HepG2 (cell line): ENCODE measurements at regions not wholly inside any gene's neighbourhood (a gene's known extent, or its start where the extent isn't known, plus 50 kb on each side); places are given as distances from the start of the nearest gene placed in this dataset.

Experiments used
- ATAC-seq: fragments of 200-7000 bp; cut with Tn5 transposase; 3 replicates; pipeline ENCODE4 v1.9.1; 2020; ENCODE audit warnings: mild to moderate bottlenecking, moderate library complexity
- BruUV-seq: library from RNA; stranded (reverse); fragments of 400-500 nt; replicated peaks from 2 replicates; lab custom pipeline; 2021; lab: Mats Ljungman, UMichigan
- CTCF ChIA-PET: fragments of 300-600 bp; formaldehyde crosslinking; extraction: SDS; loops from one replicate; lab custom pipeline; 2021; ENCODE audit warnings: low total read pairs, inconsistent platforms, low intra/inter-chr PET ratio; lab: Yijun Ruan, JAX
- POLR2A ChIA-PET: fragments of 350-600 bp; sonication (Branson Sonifier 250); formaldehyde crosslinking; loops from one replicate; lab custom pipeline; 2020; ENCODE audit warnings: antibody characterized with exemption, inconsistent platforms; lab: Yijun Ruan, JAX
- DNase-seq: peaks from one replicate; pipeline ENCODE4 v3.0.0-alpha.2; 2015; ENCODE audit warnings: low spot score
- FAIRE-seq: peaks from 3 replicates; lab custom pipeline; 2011; peaks lifted over from hg19 to GRCh38; lab: Jason Lieb, UNC
- H2AFZ ChIP-seq: one replicate; pipeline ENCODE4 v1.6.1; 2011; ENCODE audit warnings: low read length, inconsistent platforms
- H3K27ac ChIP-seq: fragments of 300-600 bp; 3 replicates; pipeline ENCODE4 v1.8.0; 2011; ENCODE audit warnings: mixed run types, mild to moderate bottlenecking, mixed read lengths, low read length, inconsistent platforms; ENCODE audit not compliant: insufficient read depth; ENCODE audit errors: extremely low read length
- H3K27me3 ChIP-seq, 2 experiments: fragments of 200-600 bp in 1 of 2; 2 replicates in 1 of 2; 3 replicates in 1 of 2; pipeline versions ENCODE4 v1.6.0 to v1.8.0; 2011; ENCODE audit warnings: low read length in 2 of 2, mild to moderate bottlenecking in 2 of 2, moderate library complexity in 2 of 2, inconsistent platforms in 1 of 2; ENCODE audit not compliant: insufficient read depth in 2 of 2, control insufficient read depth in 1 of 2
- H3K36me3 ChIP-seq, 2 experiments: fragments of 200-600 bp in 1 of 2; replicated peaks in 1 of 2; 2 replicates in 1 of 2; 3 replicates in 1 of 2; pipeline versions ENCODE4 v1.5.1 to v1.8.0; 2011; ENCODE audit warnings: low read length in 2 of 2, inconsistent platforms in 1 of 2; ENCODE audit not compliant: insufficient read depth in 2 of 2, control insufficient read depth in 1 of 2
- H3K4me1 ChIP-seq: 2 replicates; pipeline ENCODE4 v1.5.1; 2012; ENCODE audit warnings: low read length, inconsistent platforms; ENCODE audit not compliant: insufficient read depth
- H3K4me2 ChIP-seq: 2 replicates; pipeline ENCODE4 v1.6.0; 2011; ENCODE audit warnings: low read depth, low read length, inconsistent platforms
- H3K4me3 ChIP-seq, 3 experiments: fragments of 200-600 bp in 1 of 3; sonication (generic), shearing (Covaris generic) in 1 of 3; replicated peaks in 1 of 3; 2 replicates each; pipeline ENCODE4 v1.5.1; 2011 to 2016; ENCODE audit warnings: low read length in 3 of 3, inconsistent platforms in 2 of 3, low read depth in 2 of 3, mild to moderate bottlenecking in 2 of 3, control low read depth in 1 of 3, mixed read lengths in 1 of 3; ENCODE audit not compliant: insufficient read depth in 1 of 3
- H3K79me2 ChIP-seq: one replicate; pipeline ENCODE4 v1.6.1; 2011; ENCODE audit warnings: low read length, inconsistent platforms; ENCODE audit not compliant: insufficient read depth
- H3K9ac ChIP-seq: 2 replicates; pipeline ENCODE4 v1.6.0; 2011; ENCODE audit warnings: mild to moderate bottlenecking, low read depth, low read length, inconsistent platforms; ENCODE audit not compliant: insufficient read depth
- H3K9me3 ChIP-seq: 2 replicates; pipeline ENCODE4 v1.5.1; 2012; ENCODE audit warnings: mild to moderate bottlenecking, low read length
- H4K20me1 ChIP-seq: 2 replicates; pipeline ENCODE4 v1.6.0; 2011; ENCODE audit warnings: inconsistent platforms, mild to moderate bottlenecking, low read length, moderate library complexity; ENCODE audit not compliant: insufficient read depth
- BRCA1 ChIP-seq: sonication (generic); formaldehyde crosslinking; IDR thresholded peaks from 2 replicates; pipeline ENCODE4 v1.4.0; 2020; ENCODE audit warnings: missing genetic modification reagents
- CHCHD3 ChIP-seq: sonication (generic); formaldehyde crosslinking; IDR thresholded peaks from 2 replicates; pipeline ENCODE4 v1.8.0; 2022; ENCODE audit warnings: mild to moderate bottlenecking, missing genetic modification reagents, moderate library complexity
- HES4 ChIP-seq: sonication (generic); formaldehyde crosslinking; IDR thresholded peaks from 2 replicates; pipeline ENCODE4 v1.9.0; 2021; ENCODE audit warnings: mild to moderate bottlenecking, missing genetic modification reagents, borderline replicate concordance
- HNRNPUL1 ChIP-seq: fragments of 200-400 bp; formaldehyde crosslinking; IDR thresholded peaks from 2 replicates; pipeline ENCODE4 v1.6.1; 2017; ENCODE audit warnings: low read depth, mild to moderate bottlenecking, low read length, moderate library complexity
- KLF9 ChIP-seq: IDR thresholded peaks from 2 replicates; pipeline ENCODE4 v1.6.1; 2016; ENCODE audit warnings: low read depth
- NFATC3 ChIP-seq: sonication (generic); formaldehyde crosslinking; IDR thresholded peaks from 2 replicates; pipeline ENCODE4 v1.5.1; 2020; ENCODE audit warnings: mild to moderate bottlenecking, missing genetic modification reagents
- RFXANK ChIP-seq: IDR thresholded peaks from 2 replicates; pipeline ENCODE4 v1.6.1; 2016
- ZNF367 ChIP-seq: sonication (generic); formaldehyde crosslinking; IDR thresholded peaks from 2 replicates; pipeline ENCODE4 v1.4.0; 2020; ENCODE audit warnings: missing genetic modification reagents, borderline replicate concordance
- ZNF484 ChIP-seq: sonication (generic); formaldehyde crosslinking; IDR thresholded peaks from 2 replicates; pipeline ENCODE4 v1.5.1; 2020; ENCODE audit warnings: mild to moderate bottlenecking, low read depth, missing genetic modification reagents, borderline replicate concordance
- WGBS: methylation state at CpG from one replicate; pipeline ENCODE4 v1.1.6; 2017; ENCODE audit warnings: low lambda C conversion rate; 5-methylcytosine and 5-hydroxymethylcytosine counted together
- in situ Hi-C: cut with HindIII; loops from 2 replicates; pipeline ENCODE4 v1.10.0; 2017; ENCODE audit warnings: low pct_unique_long_range_greater_than_20kb; ENCODE audit not compliant: extremely low pct_ligation_motif_present
- intact Hi-C: fragments of 100-400 bp; cut with micrococcal nuclease; formaldehyde crosslinking; loops from one replicate; pipeline ENCODE4 v1.10.0; 2022; ENCODE audit not compliant: unreplicated experiment
- TF ChIP-seq, protein P1 (sequence below): sonication (generic); formaldehyde crosslinking; IDR thresholded peaks from 2 replicates; pipeline ENCODE4 v1.4.0; 2020; ENCODE audit warnings: missing genetic modification reagents
- TF ChIP-seq, protein P2 (sequence below): IDR thresholded peaks from 2 replicates; pipeline ENCODE4 v1.6.1; 2016; ENCODE audit warnings: missing genetic modification reagents, missing compliant biosample characterization

DNA sequence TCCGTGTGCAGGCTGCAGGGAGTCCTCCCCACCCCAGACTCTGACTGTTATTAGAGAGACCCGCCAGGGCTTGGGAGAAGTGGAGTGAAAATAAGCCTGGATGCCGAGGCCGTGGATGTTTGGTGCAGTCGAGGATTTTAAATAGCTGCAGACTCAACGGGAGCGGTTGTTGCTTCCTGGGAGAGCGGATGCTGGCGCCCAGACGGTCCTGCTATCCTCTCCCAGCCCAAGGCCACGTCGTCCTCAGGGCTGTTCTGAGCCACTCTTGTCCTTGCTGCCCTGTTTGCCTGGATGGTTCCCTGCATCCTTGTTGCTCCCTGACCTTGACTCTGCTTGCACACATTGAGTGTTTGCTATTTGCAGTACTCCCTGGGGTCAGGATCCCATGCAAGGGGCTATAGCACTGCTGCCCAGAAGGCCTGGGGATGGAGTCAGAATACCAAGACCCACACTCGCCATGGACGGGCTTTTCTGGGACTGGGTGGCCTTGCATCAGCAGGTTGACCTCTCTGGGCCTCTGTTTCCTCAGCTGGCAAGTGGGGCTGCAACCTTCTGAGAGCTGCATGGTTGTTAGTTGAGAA is 205.3 kb upstream of the C1orf174 start (continued):
- no peak for TF ChIP-seq NFATC3 (CRISPR knock-in tag)

DNA sequence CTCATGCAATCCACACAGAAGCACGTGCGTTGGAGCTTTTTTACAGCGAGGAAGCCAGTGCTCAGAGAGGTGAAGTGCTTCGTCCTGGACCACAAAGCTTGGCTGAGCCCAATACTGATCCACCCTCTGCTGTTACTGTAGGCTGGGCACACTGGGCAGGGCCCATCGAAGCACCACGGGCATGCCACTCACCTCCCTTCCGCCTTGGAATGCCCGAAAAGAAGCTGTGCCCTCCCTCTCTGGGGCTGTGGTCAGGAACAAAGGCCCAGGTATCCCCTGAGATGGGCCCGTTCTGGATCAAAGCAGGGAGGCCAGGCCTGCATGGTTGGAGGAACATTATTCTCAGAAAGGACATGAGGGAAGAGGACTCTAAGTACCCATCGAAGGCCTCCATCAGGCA is 206.7 kb upstream of the C1orf174 start:
- no peaks in the 10 kb centered on the region for H3K79me2 ChIP-seq
- no peak overlapping the region for H3K27ac ChIP-seq
- WGBS: 34% methylated on average over 2 of the region's 10 CpGs
- no peak overlapping the region for H3K4me3 ChIP-seq
- H3K9ac ChIP-seq: no peak overlapping the region
- H3K4me1 ChIP-seq: no peaks in the 10 kb centered on the region
- ATAC-seq: no peak
- DNase-seq: no peak
- H3K9me3 ChIP-seq: no peaks in the 10 kb centered on the region
- H4K20me1 ChIP-seq: no peaks in the 10 kb centered on the region
- no peaks in the 10 kb centered on the region for H3K36me3 ChIP-seq
- intact Hi-C loops: no loop called here
- ChIA-PET POLR2A (no interaction called here), CTCF (no interaction called here)
- FAIRE-seq: no peak
- peaks cover 5 to 33% of the 10 kb centered on the region in 2 experiments; a peak in 4 of 5 replicates for H3K27me3 ChIP-seq
- BruUV-seq: no TSS peak
- in situ Hi-C loops: no loop called here
- H3K4me2 ChIP-seq: no peak overlapping the region
- TF ChIP-seq ZNF484 (CRISPR knock-in tag): no peak
- no peak for TF ChIP-seq ZNF367
- H2AFZ ChIP-seq: no peak overlapping the region

DNA sequence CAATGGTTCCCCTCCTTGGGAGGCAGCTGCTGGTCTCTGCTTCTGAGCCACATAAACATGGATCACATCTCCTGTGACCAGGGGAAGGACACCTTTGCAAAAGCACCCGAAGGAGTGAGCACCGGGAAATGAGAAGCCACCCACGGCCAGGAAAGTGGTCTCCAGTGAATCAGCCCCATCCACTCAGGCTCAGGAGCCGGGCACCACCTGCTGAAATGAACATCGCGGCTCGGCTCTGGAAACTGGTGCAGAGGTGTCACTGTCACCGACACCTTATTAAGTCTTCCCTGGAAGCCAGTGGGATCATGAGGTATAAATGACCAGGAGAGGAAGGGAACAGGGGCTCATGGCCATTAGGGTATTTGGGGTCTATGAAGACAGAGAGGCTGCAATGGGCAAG is 207.2 kb upstream of the C1orf174 start:
- Histone ChIP-seq H3K4me2 (no peak overlapping the region), H3K79me2 (no peaks in the 10 kb centered on the region), H3K27me3 (peaks cover 5 to 37% of the 10 kb centered on the region in 2 experiments; a peak in 4 of 5 replicates), H4K20me1 (no peaks in the 10 kb centered on the region), H2AFZ (no peak overlapping the region), H3K4me1 (no peaks in the 10 kb centered on the region), H3K36me3 (no peaks in the 10 kb centered on the region), H3K9ac (no peak overlapping the region), H3K4me3 (no peak overlapping the region), H3K9me3 (no peaks in the 10 kb centered on the region)
- CTCF ChIA-PET: no interaction called here
- no peak for DNase-seq
- BruUV-seq: no TSS peak
- ATAC-seq: no peak
- intact Hi-C loops (no loop called here), in situ Hi-C loops (no loop called here)
- no peak for FAIRE-seq
- POLR2A ChIA-PET: no interaction called here
- TF ChIP-seq HNRNPUL1 (no peak), CHCHD3 (CRISPR knock-in tag) (no peak), RFXANK (CRISPR knock-in tag) (no peak), KLF9 (CRISPR knock-in tag) (no peak), BRCA1 (CRISPR knock-in tag) (no peak), HES4 (CRISPR knock-in tag) (no peak)
- TF ChIP-seq, protein P1, sequence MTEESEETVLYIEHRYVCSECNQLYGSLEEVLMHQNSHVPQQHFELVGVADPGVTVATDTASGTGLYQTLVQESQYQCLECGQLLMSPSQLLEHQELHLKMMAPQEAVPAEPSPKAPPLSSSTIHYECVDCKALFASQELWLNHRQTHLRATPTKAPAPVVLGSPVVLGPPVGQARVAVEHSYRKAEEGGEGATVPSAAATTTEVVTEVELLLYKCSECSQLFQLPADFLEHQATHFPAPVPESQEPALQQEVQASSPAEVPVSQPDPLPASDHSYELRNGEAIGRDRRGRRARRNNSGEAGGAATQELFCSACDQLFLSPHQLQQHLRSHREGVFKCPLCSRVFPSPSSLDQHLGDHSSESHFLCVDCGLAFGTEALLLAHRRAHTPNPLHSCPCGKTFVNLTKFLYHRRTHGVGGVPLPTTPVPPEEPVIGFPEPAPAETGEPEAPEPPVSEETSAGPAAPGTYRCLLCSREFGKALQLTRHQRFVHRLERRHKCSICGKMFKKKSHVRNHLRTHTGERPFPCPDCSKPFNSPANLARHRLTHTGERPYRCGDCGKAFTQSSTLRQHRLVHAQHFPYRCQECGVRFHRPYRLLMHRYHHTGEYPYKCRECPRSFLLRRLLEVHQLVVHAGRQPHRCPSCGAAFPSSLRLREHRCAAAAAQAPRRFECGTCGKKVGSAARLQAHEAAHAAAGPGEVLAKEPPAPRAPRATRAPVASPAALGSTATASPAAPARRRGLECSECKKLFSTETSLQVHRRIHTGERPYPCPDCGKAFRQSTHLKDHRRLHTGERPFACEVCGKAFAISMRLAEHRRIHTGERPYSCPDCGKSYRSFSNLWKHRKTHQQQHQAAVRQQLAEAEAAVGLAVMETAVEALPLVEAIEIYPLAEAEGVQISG (CRISPR knock-in tag): no peak
- TF ChIP-seq, protein P2, sequence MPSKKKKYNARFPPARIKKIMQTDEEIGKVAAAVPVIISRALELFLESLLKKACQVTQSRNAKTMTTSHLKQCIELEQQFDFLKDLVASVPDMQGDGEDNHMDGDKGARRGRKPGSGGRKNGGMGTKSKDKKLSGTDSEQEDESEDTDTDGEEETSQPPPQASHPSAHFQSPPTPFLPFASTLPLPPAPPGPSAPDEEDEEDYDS (CRISPR knock-in tag): no peak
- TF ChIP-seq, all 625 proteins: peak for 0
- 64% methylated on average over 3 of the region's 8 CpGs for WGBS
- H3K27ac ChIP-seq: no peak overlapping the region
